Activated B cell treated with CpG ODN at 0.5 μM for 24 hours (primary cell): ENCODE measurements at regions not wholly inside any gene's neighbourhood (a gene's known extent, or its start where the extent isn't known, plus 50 kb on each side); places are given as distances from the start of the nearest gene placed in this dataset.

Experiments
- ATAC-seq: fragments of 200-7000 bp; cut with Tn5 transposase; one replicate; pipeline ENCODE4 v1.10.0; 2021; ENCODE audit warnings: low read depth, mild to moderate bottlenecking, moderate library complexity
- CTCF ChIA-PET: fragments of 350-600 bp; sonication (Branson Sonifier 250); formaldehyde crosslinking; loops from one replicate; lab custom pipeline; 2021; ENCODE audit warnings: antibody characterized with exemption; lab: Charles Lee
- POLR2A ChIA-PET: fragments of 350-600 bp; sonication (Branson Sonifier 250); formaldehyde crosslinking; loops from one replicate; lab custom pipeline; 2021; ENCODE audit warnings: antibody characterized with exemption; lab: Charles Lee
- DNase-seq: peaks from one replicate; pipeline ENCODE4 v3.0.0; 2022
- H3K27ac Mint-ChIP-seq: one replicate; pipeline ENCODE4 v1.8.0; 2020; ENCODE audit warnings: mixed read lengths
- H3K27me3 Mint-ChIP-seq: one replicate; pipeline ENCODE4 v1.8.0; 2021; ENCODE audit warnings: mixed read lengths
- H3K36me3 Mint-ChIP-seq: one replicate; pipeline ENCODE4 v1.8.0; 2021; ENCODE audit warnings: low read depth, mixed read lengths
- H3K4me1 Mint-ChIP-seq: one replicate; pipeline ENCODE4 v1.8.0; 2021; ENCODE audit warnings: mixed read lengths
- H3K4me3 Mint-ChIP-seq: one replicate; pipeline ENCODE4 v1.8.0; 2020; ENCODE audit warnings: mild to moderate bottlenecking, mixed read lengths
- H3K9me3 Mint-ChIP-seq: one replicate; pipeline ENCODE4 v1.8.0; 2020; ENCODE audit warnings: mixed read lengths
- CTCF ChIP-seq: fragments of 200-600 bp; IDR thresholded peaks from one replicate; pipeline ENCODE4 v1.8.0; 2022; ENCODE audit warnings: antibody characterized with exemption, mild to moderate bottlenecking
- intact Hi-C: fragments of 100-400 bp; cut with micrococcal nuclease; formaldehyde crosslinking; loops from one replicate; pipeline ENCODE4 v1.15.1; 2024

- ATAC-seq (no peak), DNase-seq (no peak)
- no peaks in the 10 kb centered on the region for H3K36me3 Mint-ChIP-seq
- no peak overlapping the region for H3K27ac Mint-ChIP-seq
- H3K9me3 Mint-ChIP-seq = no peaks in the 10 kb centered on the region
- H3K4me1 Mint-ChIP-seq = no peaks in the 10 kb centered on the region
- no peak for TF ChIP-seq CTCF
- ChIA-PET CTCF (no interaction called here), POLR2A (no interaction called here)
- H3K4me3 Mint-ChIP-seq = no peak overlapping the region
- intact Hi-C loops = no loop called here
- H3K27me3 Mint-ChIP-seq = no peaks in the 10 kb centered on the region
Observed at GRCh38 chr3:73284472-73284871, 223.0 kb downstream of the EBLN2 start.

GRCh38 chr3:73291541-73291940 lies 230.1 kb downstream of the EBLN2 start:
- CTCF ChIA-PET = no interaction called here
- Mint-ChIP-seq H3K27ac (no peak overlapping the region), H3K4me3 (no peak overlapping the region)

GRCh38 chr3:73292220-73292619 lies 230.8 kb downstream of the EBLN2 start:
- Mint-ChIP-seq H3K4me1 (no peaks in the 10 kb centered on the region), H3K4me3 (no peak overlapping the region), H3K27me3 (no peaks in the 10 kb centered on the region), H3K27ac (no peak overlapping the region), H3K9me3 (no peaks in the 10 kb centered on the region), H3K36me3 (no peaks in the 10 kb centered on the region)
- ATAC-seq = no peak
- DNase-seq = no peak
- intact Hi-C loops = no loop called here
- no peak for TF ChIP-seq CTCF
- POLR2A ChIA-PET = no interaction called here
- CTCF ChIA-PET = no interaction called here

More at GRCh38 chr3:73291541-73291940, 230.1 kb downstream of the EBLN2 start:
- no peak for ATAC-seq
- no peak for DNase-seq
- POLR2A ChIA-PET = no interaction called here
- Mint-ChIP-seq H3K4me1 (no peaks in the 10 kb centered on the region), H3K27me3 (no peaks in the 10 kb centered on the region), H3K9me3 (no peaks in the 10 kb centered on the region), H3K36me3 (no peaks in the 10 kb centered on the region)
- intact Hi-C loops = no loop called here
- TF ChIP-seq CTCF = no peak

- intact Hi-C loops = no loop called here
- DNase-seq (no peak), ATAC-seq (no peak)
- Mint-ChIP-seq H3K27me3 (no peaks in the 10 kb centered on the region), H3K9me3 (no peaks in the 10 kb centered on the region), H3K4me3 (no peak overlapping the region), H3K27ac (no peak overlapping the region), H3K4me1 (no peaks in the 10 kb centered on the region), H3K36me3 (no peaks in the 10 kb centered on the region)
- POLR2A ChIA-PET = no interaction called here
- no peak for TF ChIP-seq CTCF
- CTCF ChIA-PET = no interaction called here
Observed at GRCh38 chr3:73294537-73294936, 233.1 kb downstream of the EBLN2 start.

DNA sequence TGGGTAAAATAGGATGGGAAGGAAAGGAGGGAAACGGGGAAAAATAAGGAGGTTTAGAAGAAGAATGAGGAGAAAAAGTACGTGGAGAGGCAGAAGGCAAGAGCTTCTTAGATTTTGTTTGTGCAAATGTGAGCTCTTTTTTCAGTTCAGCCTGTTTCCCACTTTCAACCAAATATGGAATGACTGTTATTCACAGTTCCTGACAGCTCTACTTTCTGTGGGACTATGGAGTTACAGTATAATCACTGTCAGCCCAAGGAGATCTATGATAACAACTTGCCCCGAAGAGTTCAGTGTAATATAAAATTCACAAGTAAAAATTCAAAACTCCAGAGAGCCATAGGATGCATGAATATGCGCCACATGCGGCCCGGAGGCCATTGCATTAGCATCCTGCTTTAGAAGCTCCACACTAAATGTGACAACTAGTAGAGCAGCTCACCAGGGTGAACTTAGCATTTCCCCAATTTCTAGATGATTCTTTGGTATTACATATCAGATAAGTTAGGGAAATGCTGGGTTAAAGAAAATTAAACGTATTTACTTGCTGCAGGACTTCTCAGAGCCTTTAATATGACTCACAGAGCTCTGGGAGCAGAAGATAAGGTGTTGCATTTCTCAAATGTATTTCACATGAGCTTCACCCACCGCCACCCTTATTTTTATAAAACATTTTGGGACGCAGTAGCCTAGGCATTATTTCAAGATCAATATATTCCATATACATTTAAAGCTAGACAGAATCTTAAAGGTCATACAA lies 234.6 kb downstream of the EBLN2 start:
- POLR2A ChIA-PET = no interaction called here
- H3K9me3 Mint-ChIP-seq = no peaks in the 10 kb centered on the region
- no peaks in the 10 kb centered on the region for H3K27me3 Mint-ChIP-seq
- H3K4me3 Mint-ChIP-seq = no peak overlapping the region
- intact Hi-C loops = no loop called here
- no peak for TF ChIP-seq CTCF
- ATAC-seq (no peak), DNase-seq (no peak)
- no peak overlapping the region for H3K27ac Mint-ChIP-seq
- CTCF ChIA-PET = no interaction called here
- no peaks in the 10 kb centered on the region for H3K4me1 Mint-ChIP-seq
- no peaks in the 10 kb centered on the region for H3K36me3 Mint-ChIP-seq
